COLO668 (cell line): ENCODE measurements at regions not wholly inside any gene's neighbourhood (a gene's known extent, or its start where the extent isn't known, plus 50 kb on each side); places are given as distances from the start of the nearest gene placed in this dataset.
"Not testable (repeated sequence)": the region's sequence is repeated elsewhere in the genome, so short reads cannot be mapped to it uniquely, and the experiment has no call there.

Experiments
- DNase-seq: peaks from one replicate; lab custom pipeline; 2025; ENCODE audit not compliant: unreplicated experiment; lab: John Stamatoyannopoulos, UW

DNA sequence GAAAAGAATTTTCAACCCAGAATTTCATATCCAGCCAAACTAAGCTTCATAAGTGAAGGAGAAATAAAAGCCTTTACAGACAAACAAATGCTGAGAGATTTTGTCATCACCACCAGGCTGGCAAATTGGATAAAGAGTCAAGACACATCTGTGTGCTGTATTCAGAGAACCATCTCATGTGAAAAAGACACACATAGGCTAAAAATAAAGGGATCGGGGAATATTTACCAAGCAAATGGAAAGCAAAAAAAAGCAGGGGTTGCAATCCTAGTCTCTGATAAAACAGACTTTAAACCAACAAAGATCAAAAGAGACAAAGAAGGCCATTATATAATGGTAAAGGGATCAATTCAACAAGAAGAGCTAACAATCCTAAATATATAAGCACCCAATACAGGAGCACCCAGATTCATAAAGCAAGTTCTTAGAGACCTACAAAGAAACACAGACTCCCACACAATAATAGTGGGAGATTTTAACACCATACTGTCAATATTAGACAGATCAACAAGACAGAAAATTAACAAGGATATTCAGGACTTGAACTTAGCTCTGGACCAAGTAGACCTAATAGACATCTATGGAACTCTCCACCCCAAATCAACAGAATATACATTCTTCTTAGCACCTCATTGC, 55.9 kb upstream of the ACSM6 start:
- not testable (repeated sequence) for DNase-seq

DNA sequence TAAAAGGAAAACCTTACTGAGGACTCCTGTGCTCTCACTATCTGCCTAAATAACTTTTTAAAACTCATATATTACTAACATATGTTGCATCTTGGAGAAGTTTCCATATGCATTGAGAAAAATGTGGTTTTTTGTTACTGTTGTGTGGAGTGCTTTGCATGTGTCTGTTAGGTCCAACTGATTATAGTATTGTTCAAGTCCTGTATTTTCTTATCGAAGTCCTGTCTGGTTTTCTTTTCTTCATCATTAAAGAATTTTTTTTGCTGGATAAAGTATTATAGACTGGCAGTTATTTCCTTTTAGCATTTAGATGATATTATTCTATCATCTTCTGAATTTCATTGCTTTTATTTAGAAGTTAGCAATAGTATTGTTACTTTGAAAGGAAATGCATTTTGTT, 59.5 kb upstream of the ACSM6 start:
- no peak for DNase-seq

DNA sequence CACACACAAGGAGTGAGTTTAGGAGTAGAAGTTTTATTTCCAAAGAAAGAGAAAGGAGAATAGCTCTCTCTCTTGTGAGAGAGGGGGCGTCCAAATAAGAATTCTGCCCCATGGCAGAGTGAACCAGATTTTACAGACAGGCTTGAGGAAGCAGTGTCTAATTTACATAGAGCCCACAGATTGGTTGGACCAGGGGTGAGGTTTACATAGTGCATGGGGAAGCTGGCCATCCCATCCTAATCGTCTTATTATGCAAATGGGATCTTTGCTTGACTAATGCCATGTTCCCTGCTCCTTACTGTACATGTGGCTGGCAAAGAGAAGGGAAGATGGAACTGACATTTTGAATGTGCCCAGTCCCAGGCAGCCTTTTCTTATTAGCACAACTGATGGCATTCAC, 60.0 kb upstream of the ACSM6 start:
- DNase-seq, result no peak

DNA sequence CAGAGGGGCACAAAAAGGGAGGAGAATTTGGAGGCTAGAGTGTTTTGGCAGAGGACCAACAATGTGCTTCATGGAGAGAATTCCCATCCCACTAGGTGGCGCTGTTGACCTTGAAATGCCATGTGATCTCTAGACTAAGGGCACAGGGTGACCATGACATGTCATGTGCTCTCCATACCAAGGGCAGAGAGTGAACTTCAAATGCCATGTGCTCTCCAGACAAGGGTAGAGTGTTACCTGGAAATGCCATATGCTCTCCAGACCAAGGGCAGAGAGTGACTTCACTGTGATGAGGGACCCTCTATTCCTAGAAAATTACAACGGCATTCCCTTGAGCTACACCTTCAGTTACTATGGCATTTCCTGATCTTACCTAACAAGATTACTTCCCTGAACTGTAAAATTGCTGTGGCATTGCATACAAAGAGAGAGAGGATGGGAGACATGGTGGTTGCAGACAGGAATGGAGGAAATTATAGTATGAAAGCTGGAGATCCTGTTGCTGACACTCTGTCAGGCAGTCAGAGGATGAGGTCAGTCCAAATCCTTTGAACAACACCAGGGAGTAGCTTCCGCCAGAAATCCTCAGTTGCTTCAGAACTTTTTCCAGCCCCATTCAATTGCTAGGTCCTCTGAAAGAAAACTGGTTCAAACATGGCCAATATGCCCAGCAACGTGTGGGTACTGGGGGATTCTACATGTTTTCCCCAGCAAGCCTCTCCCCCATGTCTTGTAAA, 60.9 kb upstream of the ACSM6 start:
- DNase-seq, result peak; percentile 66

DNA sequence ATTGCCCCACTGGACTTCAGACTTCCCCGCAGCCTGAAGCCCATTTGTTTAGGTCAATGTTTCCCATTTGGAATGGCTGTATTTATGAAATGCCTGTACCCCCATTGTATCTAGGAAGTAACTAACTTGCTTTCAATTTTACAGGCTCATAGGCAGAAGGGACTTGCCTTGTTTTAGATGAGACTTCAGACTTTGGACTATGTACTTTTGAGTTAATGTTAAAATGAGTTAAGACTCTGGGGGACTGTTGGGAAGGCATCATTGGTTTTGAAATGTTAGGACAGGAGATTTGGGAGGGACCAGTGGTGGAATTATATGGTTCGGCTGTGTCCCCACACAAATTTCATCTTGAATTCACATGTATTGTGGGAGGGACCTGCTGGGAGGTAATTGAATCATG, 61.1 kb upstream of the CYP2C8 start:
- not testable (repeated sequence) for DNase-seq

DNA sequence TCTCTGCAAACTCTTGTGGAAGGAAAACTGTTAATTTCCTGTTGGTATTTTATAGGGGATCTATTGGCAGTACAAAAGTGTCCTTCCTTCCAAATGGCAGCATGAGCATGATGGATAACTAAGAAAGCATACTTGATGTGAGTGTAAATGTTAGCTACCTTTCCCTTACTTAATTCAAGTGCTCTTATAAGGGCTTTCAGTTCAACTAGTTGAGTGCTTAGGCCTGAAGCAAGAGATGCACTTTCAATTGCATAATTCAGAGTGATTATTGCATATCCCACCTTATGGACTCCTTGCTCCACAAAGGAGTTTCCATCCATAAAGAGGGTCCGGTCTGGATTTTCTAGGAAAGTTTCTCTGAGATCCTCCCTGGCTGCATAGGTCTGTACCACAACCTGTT, 56.3 kb upstream of the CYP2C8 start:
- DNase-seq, result no peak

DNA sequence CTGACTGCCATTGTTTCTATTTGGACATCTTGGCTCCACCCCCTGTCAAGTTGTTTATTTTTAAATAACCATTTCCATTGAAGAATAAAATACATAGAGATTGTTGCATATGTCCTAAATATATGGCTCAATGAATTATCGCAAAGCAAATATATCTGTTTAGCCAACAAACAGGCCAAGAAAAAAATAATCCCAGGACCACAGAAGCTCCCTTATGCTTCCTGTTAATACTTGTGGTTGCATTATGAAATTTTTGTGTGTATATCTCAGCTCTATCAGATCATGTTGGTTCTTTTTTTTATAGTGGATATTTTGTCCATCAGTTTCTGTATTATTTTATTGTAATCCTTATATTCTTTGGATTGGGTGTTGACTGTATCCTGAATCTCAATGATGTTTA, 53.4 kb upstream of the CYP2C8 start:
- DNase-seq, result no peak

DNA sequence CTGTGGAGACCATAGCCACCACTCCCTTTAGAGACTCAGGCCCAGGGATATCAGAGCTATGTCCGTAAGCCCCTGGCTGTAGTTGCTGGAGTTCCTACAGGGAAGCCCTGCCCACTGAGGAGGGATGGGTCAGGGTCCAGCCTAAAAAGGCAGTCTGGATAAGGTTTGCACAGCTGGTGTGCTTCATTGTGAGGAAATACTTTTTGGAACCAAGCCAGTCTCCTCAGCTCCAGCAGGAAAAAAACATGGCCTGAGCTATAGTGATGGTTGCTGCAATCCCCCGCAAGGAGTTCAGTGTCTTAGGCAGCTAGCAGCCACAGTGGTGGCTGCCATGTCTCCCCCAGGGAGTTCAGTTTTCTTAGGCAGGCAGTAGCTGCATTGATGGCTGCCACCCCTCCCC, 52.6 kb upstream of the CYP2C8 start:
- DNase-seq, result peak; percentile 49
